Activated CD8-positive, alpha-beta memory T cell treated with anti-CD3 and anti-CD28 coated beads for 24 hours (primary cell): ENCODE measurements at regions not wholly inside any gene's neighbourhood (a gene's known extent, or its start where the extent isn't known, plus 50 kb on each side); places are given as distances from the start of the nearest gene placed in this dataset.
A peak's percentile ranks its signal among the peaks of the same experiment; 100 is the strongest.
"Not testable (repeated sequence)": the region's sequence is repeated elsewhere in the genome, so short reads cannot be mapped to it uniquely, and the experiment has no call there.

Experiments used
- DNase-seq: peaks from one replicate; pipeline ENCODE4 v3.0.0-alpha.2; 2020

- DNase-seq, result no peak
These were observed 211.1 kb upstream of the XIST start for GRCh38 chrX:74063426-74064155.

DNA sequence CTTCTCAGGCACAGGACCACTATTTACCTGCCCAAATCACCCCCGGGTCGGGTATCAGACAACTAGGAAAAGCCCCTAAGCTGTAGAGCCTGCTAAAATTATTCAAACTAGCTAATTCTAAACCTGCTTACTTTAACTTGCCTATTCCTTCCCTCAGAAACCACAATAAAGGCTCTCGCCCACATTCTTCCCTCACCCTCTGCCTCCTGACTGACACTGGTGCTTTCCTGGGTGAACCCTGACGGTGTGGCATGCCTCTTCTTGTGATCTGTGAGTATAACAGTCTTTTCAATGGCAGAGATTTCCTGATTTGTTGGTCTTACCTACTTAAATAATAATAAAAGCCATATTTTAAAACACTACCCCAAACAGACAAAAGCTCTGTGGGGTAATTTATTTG is 209.4 kb upstream of the XIST start:
- no peak for DNase-seq

DNA sequence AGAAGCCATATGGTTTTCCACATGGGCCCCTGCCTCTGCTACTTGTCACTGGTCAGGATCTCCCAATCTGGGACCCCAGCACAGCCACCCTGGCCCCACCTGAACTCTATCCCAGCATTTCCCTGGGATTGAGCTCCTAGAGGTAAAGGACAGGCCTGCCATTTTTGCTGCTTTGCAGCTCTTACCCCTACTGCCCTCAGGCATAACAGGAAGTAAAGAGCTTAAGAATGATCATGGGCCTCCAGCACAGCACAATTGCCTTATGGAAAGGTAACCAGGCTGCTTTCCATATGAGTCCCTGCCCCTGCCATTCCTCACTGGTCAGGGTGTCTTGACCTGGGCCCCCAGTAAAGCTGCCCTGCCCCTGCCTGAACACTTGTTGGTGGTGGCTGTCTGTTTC is 196.6 kb upstream of the XIST start:
- DNase-seq, result no peak

GRCh38 chrX:74034066-74034465 is 181.6 kb upstream of the XIST start:
- DNase-seq, result not testable (repeated sequence)

GRCh38 chrX:74031527-74031926 is 179.0 kb upstream of the XIST start:
- DNase-seq, result not testable (repeated sequence)

DNA sequence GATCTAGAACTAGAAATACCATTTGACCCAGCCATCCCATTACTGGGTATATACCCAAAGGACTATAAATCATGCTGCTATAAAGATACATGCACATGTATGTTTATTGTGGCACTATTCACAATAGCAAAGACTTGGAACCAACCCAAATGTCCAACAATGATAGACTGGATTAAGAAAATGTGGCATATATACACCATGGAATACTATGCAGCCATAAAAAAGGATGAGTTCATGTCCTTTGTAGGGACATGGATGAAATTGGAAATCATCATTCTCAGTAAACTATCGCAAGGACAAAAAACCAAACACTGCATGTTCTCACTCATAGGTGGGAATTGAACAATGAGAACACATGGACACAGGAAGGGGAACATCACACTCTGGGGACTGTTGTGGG is 178.3 kb upstream of the XIST start:
- DNase-seq, result not testable (repeated sequence)

DNA sequence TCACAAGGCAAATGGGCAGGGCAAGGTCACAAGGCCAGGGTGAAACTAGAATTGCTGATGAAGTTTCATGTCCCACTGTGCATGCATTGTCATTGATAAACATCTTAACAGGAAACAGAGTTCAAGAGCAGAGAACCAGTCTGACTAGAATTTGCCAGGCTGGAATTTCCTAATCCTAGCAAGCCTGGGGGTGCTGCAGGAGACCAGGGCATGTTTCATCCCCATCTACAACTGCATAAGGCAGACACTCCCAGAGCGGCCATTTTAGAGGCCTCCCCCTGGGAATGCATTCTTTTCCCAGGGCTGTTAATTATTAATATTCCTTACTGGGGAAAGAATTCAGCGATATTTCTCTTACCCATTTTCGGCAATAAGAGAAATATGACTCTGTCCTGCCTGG is 172.6 kb upstream of the XIST start:
- DNase-seq, result not testable (repeated sequence)

- no peak for DNase-seq
These were observed 170.7 kb upstream of the XIST start for GRCh38 chrX:74023203-74023602.

- DNase-seq, result no peak
These were observed 165.7 kb upstream of the XIST start for GRCh38 chrX:74018253-74018652.

GRCh38 chrX:74015379-74016019 is 163.0 kb upstream of the XIST start:
- DNase-seq, result peak; percentile 83

GRCh38 chrX:74009041-74009440 is 156.5 kb upstream of the XIST start:
- no peak for DNase-seq

- no peak for DNase-seq
These were observed 139.5 kb upstream of the XIST start for GRCh38 chrX:73992019-73992418.

DNA sequence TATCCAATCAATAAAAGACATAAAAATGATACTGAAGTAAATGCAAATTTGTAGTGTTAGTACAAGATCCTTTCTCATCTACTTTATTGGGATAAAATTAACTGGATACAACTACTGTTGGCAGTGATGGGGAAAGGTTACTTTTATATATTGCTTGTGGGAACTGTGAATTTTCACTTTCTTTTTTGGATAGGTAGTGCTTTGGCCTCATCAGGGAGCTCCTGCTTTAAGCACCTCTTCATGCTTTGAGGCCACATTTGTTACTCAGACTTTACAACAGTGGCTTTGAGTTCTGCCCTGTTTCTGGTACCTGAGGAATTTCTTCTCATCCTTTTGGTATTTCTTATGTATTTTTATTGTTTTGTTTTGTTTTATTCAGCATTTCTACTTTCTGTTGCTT is 134.7 kb upstream of the XIST start:
- DNase-seq, result no peak

- no peak for DNase-seq
These were observed 127.1 kb upstream of the XIST start for GRCh38 chrX:73979551-73980131.

DNA sequence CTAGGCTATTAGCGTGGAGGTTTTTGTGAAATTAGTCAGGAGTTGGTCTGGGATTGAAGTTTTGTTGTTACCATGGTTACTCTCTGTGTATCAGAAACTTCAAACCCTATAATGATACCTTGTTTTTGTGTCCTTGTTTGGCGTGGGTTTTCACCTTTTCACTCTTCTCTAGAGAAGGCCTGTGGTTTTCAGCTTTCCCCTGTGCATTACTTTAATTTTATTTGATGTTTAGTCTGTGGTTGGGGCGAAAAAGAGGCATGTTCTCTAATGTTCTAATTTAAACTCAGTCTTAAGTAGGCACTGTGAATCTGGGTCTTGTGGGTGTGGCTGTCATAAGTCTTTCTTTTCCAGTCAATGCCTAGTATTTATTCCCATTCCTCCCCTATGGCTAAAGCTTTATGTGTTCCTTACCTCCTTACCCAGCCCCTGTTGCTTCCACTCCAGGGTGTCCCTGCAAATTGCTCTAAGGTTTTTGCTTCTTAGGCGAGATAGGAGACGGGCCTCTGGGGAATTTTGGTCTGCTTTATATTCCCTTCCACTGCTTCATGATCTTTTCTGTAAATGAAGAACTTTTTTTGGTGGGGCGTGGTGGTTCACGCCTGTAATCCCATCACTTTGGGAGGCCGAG is 125.1 kb upstream of the XIST start:
- no peak for DNase-seq

DNA sequence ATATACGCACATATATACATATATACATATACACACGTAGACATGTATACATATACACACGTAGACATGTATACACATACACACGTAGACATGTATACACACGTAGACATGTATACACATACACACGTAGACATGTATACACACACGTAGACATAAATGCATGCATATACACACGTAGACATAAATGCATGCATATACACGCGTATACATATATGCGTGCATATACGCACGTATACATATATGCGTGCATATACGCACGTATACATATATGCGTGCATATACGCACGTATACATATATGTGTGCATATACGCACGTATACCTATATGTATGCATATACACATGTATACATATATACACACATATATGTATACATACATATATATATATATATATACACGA is 114.9 kb upstream of the XIST start:
- DNase-seq, result not testable (repeated sequence)

DNA sequence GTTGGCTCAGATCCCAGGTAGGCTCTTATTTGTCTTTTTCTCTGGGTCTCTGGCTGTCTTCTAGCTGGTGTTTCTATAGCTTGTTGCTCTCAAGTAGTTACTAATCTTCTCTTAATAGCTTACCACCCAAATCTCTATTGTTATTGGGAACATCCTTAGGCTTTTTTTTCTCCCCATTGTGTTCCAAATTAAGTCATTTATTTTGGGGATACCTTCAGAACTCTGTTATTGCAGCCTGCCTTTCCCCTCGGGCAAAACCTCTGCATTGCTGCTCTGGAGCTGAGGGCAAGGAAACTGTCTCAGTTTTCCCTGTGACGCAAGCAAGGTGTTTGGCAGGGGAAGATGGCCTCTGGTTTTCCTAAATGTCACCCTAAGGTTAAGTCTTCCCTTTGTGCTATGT is 113.3 kb upstream of the XIST start:
- DNase-seq, result no peak

- no peak for DNase-seq
These were observed 112.1 kb upstream of the XIST start for GRCh38 chrX:73964579-73964978.

DNA sequence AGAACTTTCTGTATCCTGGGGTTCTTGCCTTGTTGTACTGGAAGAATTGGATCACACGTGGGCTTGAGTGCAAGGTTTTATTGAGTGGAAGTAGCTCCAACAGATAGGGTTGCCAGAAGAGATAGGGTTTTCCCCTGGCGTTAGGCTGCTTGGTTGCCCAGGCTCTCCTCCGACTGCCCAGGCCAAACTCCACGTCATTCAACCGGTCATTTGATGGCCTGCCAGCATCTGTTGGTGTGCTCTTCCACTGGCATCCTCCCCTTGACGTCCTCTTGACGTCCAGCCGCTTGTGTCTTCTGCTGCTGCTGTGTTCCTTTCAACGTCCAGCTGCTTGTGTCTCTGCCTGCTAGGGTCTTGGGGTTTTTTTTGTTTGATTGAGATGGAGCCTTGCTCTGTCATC is 111.2 kb upstream of the XIST start:
- DNase-seq, result no peak

DNA sequence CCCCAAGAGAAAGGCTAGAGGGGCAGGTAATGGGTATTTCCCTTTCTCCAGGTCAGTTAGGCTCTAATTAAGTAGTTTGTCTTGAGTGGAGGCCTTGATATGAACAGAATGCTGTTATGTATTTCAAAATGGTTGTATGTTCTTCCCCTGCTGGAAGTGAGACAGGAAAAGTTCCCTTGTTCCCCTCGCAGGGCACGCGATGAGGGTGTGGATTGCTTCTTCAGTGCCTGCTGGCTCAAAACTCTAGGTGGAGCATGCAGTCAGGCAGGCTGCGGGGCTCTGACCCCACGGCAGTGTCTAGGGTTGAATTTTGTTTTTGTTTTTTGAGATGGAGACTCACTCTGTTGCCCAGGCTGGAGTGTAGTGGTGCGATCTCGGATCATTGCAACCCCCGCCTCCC is 110.4 kb upstream of the XIST start:
- DNase-seq, result no peak

DNA sequence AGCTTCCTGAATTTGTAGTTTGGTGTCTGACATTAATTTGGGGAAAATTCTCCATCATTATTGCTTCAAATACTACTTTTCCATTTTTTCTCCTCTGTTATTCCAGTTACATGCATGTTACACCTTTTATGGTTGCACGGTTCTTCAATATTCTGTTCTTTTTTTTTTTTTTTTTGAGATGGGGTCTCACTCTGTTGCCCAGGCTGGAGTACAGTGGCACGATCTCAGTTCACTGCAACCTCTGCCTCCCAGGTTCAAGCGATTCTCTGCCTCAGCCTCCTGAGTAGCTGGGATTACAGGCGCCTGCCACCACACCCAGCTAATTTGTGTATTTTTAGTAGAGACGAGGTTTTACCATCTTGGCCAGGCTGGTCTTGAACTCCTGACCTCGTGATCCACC is 109.4 kb upstream of the XIST start:
- DNase-seq, result not testable (repeated sequence)

GRCh38 chrX:73944563-73944908 is 92.0 kb upstream of the XIST start:
- no peak for DNase-seq

GRCh38 chrX:73943693-73944562 is 91.4 kb upstream of the XIST start:
- peak; percentile 96 for DNase-seq
